ENCODE measurements at regions not wholly inside any gene's neighbourhood (a gene's known extent, or its start where the extent isn't known, plus 50 kb on each side); places are given as distances from the start of the nearest gene placed in this dataset.

GRCh38 chr9:28821240-28821639 is 1248.0 kb upstream of the C9orf72 start:
- Histone ChIP-seq H3K27me3 (replicated peaks in 1 of 2; ENCODE audit: control insufficient read depth in 2 of 2, insufficient read depth in 2 of 2, low read length in 1 of 2) (no peaks in the 10 kb centered on the region), H3K4me1 (ENCODE audit: control insufficient read depth, insufficient read depth, low read length) (no peaks in the 10 kb centered on the region), H3K9me3 (replicated peaks; ENCODE audit: control insufficient read depth, insufficient read depth, low read length) (no peaks in the 10 kb centered on the region), H2AFZ (ENCODE audit: control insufficient read depth, low read depth, low read length) (no peak overlapping the region), H3K36me3 (ENCODE audit: control insufficient read depth in 2 of 2, insufficient read depth in 2 of 2, low read length in 1 of 2) (no peaks in the 10 kb centered on the region), H4K20me1 (ENCODE audit: control insufficient read depth, insufficient read depth) (no peaks in the 10 kb centered on the region), H3K4me2 (ENCODE audit: control insufficient read depth, insufficient read depth) (no peak overlapping the region), H3K79me2 (ENCODE audit: control insufficient read depth, insufficient read depth, low read length) (no peaks in the 10 kb centered on the region), H3K9ac (ENCODE audit: control insufficient read depth, insufficient read depth, low read length) (no peak overlapping the region), H3K27ac (ENCODE audit: control insufficient read depth, insufficient read depth) (no peak overlapping the region), H3K4me3 (no peak overlapping the region)
- FAIRE-seq = no peak
- 0% methylated on average over 2 of the region's 2 CpGs for WGBS (ENCODE audit: insufficient coverage, insufficient replicate concordance, low lambda C conversion rate, missing lambda C conversion rate)
- no peak for ATAC-seq
- RAD21 ChIA-PET (ENCODE audit: unreplicated experiment) = no interaction called here
- no peak for DNase-seq (ENCODE audit: low read depth, low spot score)
- SMC1A ChIA-PET (ENCODE audit: uncharacterized antibody, unreplicated experiment) = no interaction called here
- TF ChIP-seq NBN (IDR thresholded peaks at IDR 0.05) (no peak), SMC3 (IDR thresholded peaks at IDR 0.05; ENCODE audit: borderline replicate concordance, low read length) (no peak), ZNF24 (IDR thresholded peaks at IDR 0.05) (no peak), ZZZ3 (IDR thresholded peaks at IDR 0.05; ENCODE audit: control insufficient read depth, insufficient read length, low read depth) (no peak), NR2C1 (IDR thresholded peaks at IDR 0.05) (no peak), RFX5 (IDR thresholded peaks at IDR 0.05; ENCODE audit: low read depth, low read length) (no peak), TCF7 (IDR thresholded peaks at IDR 0.05; ENCODE audit: borderline replicate concordance) (no peak), CEBPB (IDR thresholded peaks at IDR 0.05; ENCODE audit: borderline replicate concordance in 1 of 2, low read depth in 2 of 2, low read length in 2 of 2) (no peak), ZBTB40 (IDR thresholded peaks at IDR 0.05; ENCODE audit: borderline replicate concordance) (no peak), SRF (IDR thresholded peaks at IDR 0.05; ENCODE audit: low read depth in 2 of 2, low read length in 2 of 2) (no peak), EP300 (IDR thresholded peaks at IDR 0.05; ENCODE audit: borderline replicate concordance in 1 of 2, control insufficient read depth in 1 of 2, low read depth in 2 of 2, low read length in 2 of 2) (no peak), MTA2 (IDR thresholded peaks at IDR 0.05; ENCODE audit: low read depth) (no peak), MEF2A (IDR thresholded peaks at IDR 0.05; ENCODE audit: insufficient read depth, low read depth, low read length) (no peak), ATF7 (IDR thresholded peaks at IDR 0.05; ENCODE audit: low read depth) (no peak), PML (IDR thresholded peaks at IDR 0.05; ENCODE audit: low read length) (no peak), E4F1 (IDR thresholded peaks at IDR 0.05; ENCODE audit: borderline replicate concordance, partially characterized antibody) (no peak), FOS (IDR thresholded peaks at IDR 0.05; ENCODE audit: borderline replicate concordance, extremely low read depth, insufficient read length) (no peak), BACH1 (IDR thresholded peaks at IDR 0.05; ENCODE audit: borderline replicate concordance) (no peak), BCL11A (IDR thresholded peaks at IDR 0.05; ENCODE audit: low read depth, low read length) (no peak), PAX8 (IDR thresholded peaks at IDR 0.05) (no peak)
- in situ Hi-C loops (cut with MboI) = no loop called here
- CTCF ChIA-PET = no interaction called here
- BruUV-seq (replicated peaks) = no TSS peak
- intact Hi-C loops (cut with micrococcal nuclease; ENCODE audit: unreplicated experiment) = no loop called here
- POLR2A ChIA-PET = no interaction called here
